ENCODE measurements at regions not wholly inside any gene's neighbourhood (a gene's known extent, or its start where the extent isn't known, plus 50 kb on each side); places are given as distances from the start of the nearest gene placed in this dataset.
"Not testable (repeated sequence)": the region's sequence is repeated elsewhere in the genome, so short reads cannot be mapped to it uniquely, and the experiment has no call there.

DNA sequence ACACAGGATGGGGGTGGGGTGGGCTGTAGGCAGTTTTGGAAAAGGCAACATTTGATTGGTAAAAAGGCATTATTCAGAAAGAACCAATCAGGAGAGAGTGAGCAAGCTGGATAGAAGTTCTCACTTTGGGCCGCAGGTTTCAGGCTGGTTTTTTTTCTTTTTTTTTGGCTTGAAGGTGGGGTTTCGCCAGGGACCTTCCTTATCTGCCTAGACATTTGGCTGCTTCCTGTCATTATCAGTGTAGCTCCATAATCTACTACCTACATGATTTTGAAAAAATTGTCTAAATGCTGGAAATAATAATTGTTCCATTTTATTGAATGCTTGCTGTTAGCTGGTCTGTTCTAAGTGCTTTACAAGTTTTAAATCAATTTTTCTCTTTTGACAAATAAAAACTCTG lies 649.0 kb downstream of the TMTC2 start:
- DNase-seq (ENCODE audit: low read depth in 4 of 4, low spot score in 3 of 4): no peak

DNA sequence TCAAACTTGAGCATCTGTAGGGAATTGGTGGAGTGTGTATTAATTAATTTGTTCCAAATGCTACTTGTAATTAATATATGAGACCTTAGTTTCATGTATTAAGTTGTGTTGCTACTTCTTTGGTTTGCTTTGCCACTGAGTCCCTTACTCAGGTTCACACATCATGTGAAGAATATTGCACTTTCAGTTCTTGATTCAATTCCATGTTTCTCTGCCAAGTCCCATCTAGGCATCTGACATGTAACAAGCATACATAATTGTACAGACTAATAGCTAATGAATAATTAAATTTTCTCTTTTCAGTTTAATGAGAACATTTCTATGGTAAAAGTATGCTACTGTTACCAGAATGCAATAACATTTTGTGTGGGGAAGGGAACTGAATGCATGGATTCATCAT lies 640.0 kb downstream of the TMTC2 start:
- DNase-seq (ENCODE audit: low read depth in 4 of 4, low spot score in 3 of 4): no peak

DNA sequence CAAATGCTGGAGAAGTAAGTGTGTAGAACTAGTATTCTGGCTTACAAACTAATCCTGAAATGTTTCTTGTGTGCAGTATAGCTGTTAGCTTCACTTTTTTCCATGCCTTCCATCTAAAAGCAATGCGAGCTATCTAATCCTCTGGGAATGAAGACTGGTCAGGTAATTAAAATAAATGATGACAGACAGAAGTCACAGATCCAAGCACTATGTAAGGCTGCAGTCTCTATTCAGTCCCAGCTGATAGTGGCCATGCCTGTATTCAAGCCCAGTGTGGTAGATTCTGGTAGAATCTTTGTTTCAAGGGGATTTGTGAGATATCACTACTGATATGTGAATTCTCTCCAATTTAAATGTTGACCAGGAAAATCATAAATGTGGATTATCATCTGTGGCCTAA lies 637.2 kb downstream of the TMTC2 start:
- no peak for DNase-seq (ENCODE audit: low read depth in 4 of 4, low spot score in 3 of 4)

DNA sequence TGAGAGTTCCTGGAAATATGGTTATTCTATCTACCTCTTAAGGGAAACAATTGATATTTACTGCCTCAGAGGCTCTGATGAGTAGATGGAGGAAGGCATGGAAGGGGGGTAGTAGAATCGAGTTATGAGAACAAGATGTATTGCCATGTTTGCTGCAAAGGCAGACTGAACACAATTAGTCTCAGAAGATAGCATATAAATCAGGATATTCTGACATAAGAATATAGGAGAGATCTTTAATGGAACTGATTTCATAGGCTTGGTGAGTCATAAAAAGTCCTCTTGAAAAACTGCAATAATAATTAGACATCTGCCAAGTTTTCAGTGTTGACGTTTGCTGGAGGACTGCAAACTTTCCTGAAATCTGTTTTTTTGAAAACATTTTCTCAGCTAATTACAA lies 636.1 kb downstream of the TMTC2 start:
- DNase-seq (ENCODE audit: low read depth in 4 of 4, low spot score in 3 of 4): no peak

DNA sequence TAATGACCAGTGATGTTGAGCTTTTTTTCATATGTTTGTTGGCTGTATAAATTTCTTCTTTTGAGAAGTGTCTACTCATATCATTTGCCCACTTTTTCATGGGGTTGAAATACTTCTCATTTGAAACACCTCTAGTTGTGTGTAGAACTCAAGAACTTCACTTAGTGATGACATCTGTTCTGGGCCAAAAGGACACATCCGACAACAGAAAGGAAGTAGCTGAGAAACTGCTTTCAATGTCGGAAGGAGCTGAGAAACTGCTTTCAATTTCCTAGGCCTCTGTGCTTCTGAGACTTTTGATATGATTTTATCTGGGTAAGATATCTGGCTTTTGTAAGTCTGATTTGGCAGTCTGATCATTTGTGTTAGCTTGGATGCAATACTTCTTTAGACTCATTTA lies 635.3 kb downstream of the TMTC2 start:
- no peak for DNase-seq (ENCODE audit: low read depth in 4 of 4, low spot score in 3 of 4)

DNA sequence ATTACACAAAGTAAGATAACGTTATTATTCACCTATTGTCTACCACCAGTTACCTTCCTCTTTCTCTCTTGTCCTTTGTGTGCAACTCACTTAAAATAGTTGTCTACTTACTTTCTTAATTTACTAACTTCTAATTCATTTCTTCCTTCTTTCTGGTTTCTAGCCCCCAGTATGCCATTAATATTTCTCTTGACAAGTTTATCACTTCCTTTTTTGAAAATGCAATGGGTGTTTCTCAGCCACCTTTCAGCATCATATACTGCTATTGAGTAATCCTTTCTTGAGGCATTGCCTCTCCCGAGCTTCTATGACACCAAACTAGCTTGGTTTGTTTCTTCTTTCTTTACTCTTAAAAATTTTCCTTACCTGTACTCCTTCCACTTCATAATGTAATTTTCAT lies 633.6 kb downstream of the TMTC2 start:
- no peak for DNase-seq (ENCODE audit: low read depth in 4 of 4, low spot score in 3 of 4)

DNA sequence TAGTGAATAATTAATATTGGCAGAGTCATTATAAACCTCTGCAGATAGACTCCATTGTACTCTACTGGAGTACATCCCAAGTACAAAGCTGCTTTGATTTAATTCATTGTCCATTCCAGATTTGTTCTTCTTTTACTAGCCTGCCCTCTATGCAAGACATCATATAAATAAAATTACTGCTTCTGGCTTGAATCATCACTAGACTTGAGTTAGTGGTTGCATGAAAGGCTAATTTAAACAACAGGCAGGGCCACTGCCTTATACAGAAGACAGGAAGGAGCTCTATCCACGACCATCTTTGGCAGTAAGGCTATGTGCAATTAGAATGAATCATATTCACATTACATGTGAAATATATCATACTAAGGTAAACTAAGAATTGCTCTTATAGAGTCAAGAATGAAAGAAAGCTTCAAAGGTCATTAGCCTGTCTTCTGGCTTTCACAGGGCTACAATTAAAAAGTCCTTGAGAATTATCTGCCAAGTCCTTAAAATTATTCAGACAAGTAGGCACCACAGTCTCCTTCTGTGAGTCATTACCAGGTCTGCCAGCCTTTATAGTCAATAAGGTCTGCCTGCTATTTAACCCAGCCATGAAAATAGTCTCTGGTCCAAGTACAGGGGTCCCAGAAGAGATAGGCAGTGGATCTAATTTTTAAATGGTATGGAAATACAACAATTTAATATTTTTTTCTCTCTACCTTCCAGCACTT lies 631.8 kb downstream of the TMTC2 start:
- no peak for DNase-seq (ENCODE audit: low read depth in 4 of 4, low spot score in 3 of 4)

DNA sequence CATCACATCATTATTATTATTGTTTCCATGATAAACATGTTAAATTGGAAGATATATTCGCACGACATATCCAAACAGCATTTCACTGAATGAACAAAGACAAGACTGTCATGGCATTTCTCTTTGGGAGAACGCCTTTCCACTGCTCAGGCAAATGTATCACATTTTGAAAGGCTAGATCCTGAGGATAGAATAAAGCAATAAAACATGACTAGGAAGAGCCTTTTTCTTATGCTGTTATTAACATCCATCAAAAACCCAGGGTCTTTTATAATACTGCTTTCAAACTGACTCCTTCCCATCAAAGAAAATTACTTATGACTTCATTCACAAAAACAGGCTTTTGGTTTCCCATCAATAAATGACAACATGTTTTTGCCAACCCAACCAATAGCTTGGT lies 630.9 kb downstream of the TMTC2 start:
- no peak for DNase-seq (ENCODE audit: low read depth in 4 of 4, low spot score in 3 of 4)

DNA sequence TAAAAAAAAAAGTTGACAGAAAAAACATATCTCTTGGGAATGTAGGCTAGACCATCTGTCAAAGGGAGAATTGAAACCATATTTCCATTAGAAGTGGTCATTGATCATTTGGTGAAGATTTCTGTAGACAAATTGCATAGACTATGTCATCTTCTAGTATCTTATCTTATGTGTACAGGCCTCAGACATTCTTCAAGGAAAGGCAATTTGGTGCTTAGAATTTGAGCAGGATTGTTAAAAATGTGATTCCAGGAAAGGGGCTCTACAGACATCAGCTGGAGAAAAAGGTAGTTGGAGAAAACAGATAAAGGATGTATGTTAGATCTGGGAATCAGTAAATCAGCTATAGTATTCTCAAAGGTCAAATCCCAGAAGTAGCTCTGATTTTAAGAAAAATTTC lies 627.1 kb downstream of the TMTC2 start:
- DNase-seq (ENCODE audit: low read depth in 4 of 4, low spot score in 3 of 4): no peak

DNA sequence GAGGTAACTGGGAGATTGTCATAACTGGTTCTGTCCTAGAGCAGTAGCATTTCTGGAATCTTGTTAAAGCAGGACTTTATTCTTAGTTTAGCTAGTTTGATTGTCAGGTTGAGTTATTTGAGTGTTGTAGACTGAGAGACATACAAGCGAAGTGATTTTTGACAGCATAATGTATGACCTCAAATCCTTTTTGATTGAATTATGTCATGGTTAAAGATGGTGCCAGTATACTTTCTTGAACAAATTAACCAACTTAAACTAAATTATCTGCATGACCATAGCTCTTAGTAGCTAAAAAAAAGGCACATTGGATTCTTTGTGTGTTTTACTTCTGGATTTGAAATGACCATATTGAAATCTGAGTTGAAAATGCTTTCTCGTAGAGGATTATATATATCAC lies 626.6 kb downstream of the TMTC2 start:
- DNase-seq (ENCODE audit: low read depth in 4 of 4, low spot score in 3 of 4): no peak

DNA sequence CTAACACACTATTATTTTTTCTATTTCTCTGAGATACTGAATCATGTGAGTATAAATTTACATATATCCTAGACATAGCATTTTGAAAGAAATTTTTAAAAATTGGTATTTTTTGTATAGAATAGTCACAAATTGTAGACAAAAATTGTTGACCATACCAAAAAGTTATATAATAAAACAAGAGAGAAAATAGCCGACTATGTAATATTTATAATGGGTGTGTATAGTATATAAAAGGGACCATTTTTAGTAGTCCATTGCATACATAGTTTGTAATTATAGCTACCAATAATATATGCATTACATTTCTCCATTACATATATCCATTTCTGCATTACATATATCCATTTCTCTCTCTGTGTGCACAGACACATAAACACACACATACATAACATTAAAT lies 590.2 kb downstream of the TMTC2 start:
- no peak for DNase-seq (ENCODE audit: low read depth in 4 of 4, low spot score in 3 of 4)

DNA sequence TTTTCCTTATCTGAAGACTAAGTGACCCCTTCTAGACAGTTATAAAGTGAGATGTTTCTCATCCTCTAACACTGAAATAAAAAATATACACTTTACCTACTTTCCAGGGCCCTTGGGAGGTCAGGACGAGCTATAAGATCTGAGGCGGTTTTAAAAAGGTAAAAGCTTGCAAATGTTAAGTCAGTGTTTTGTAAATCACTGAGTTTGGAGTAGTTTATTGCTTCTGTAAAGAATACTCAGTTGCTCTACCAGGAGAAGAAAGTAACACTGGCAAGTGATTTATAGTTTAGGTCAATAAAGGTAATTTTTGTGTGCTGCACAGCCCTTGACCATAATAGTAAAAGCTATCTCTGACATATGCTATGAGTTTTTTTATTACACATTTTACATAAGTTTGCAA lies 584.5 kb downstream of the TMTC2 start:
- peak in 1 of 4 donors; percentile 17 for DNase-seq (ENCODE audit: low read depth in 4 of 4, low spot score in 3 of 4)

DNA sequence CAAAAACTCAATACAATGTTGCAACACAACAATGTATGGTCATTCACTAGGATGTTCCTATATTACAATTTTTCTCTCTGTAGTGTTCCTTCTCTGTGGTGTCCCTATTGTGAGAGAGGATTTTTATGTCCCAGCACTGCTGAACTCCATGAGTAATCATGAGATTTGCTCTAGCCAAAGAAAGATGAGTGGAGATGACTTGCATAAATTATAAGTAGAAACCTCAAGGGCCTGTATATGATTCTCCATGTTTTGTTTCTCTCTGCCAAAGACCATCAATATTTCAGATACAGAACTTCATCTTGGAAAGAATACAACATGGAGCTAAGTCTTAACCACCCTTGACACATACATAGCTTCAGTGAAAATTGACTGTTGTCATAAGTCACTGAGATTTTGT lies 579.1 kb downstream of the TMTC2 start:
- DNase-seq (ENCODE audit: low read depth in 4 of 4, low spot score in 3 of 4): no peak

DNA sequence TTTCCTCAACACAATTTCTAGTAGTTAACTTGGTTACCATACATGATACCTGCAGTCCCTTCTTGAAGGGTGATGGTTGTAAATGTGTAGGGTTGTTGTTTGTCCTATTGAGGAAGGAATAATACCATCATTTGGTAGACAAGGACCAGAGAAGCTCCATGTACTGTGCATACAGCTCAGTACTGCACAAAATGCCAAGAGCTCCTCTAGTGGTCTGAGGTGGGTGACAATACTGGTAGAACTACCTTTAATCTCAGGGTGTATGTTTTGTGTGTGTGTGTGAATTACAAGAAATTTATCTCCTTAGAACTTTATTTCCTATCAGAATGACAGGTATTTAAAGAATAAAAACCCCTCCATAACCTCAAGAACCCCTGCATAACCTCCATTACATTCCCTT lies 575.3 kb downstream of the TMTC2 start:
- no peak for DNase-seq (ENCODE audit: low read depth in 4 of 4, low spot score in 3 of 4)

DNA sequence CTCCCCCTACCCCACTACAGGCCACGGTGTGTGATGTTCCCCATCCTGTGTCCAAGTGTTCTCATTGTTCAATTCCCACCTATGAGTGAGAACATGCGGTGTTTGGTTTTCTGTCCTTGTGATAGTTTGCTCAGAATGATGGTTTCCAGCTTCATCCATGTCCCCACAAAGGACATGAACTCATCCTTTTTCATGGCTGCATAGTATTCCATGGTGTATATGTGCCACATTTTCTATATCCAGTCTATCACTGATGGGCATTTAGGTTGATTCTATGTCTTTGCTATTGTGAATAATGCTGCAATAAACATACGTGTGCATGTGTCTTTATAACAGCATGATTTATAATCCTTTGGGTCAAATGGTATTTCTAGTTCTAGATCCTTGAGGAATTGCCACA lies 573.4 kb downstream of the TMTC2 start:
- DNase-seq (ENCODE audit: low read depth in 4 of 4, low spot score in 3 of 4): not testable (repeated sequence)

DNA sequence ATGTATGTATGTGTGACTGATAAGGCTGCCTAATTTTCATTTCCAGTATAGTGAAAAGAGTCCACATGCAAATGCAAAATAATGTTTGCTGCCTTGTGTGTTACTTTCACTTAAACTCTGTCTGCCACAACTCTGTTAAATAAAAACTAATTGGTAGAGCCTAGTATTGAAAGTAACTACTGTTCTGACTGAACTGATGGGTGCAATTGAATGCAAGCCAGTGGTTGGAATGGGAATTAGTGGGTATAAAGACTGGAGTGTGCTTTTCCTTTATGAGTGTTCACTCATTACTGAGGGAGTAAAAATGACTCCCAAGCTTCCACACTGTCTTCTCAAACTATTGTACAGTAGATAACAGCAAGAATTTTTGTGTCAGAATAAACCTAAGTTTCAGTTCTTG lies 571.0 kb downstream of the TMTC2 start:
- DNase-seq (ENCODE audit: low read depth in 4 of 4, low spot score in 3 of 4): no peak

DNA sequence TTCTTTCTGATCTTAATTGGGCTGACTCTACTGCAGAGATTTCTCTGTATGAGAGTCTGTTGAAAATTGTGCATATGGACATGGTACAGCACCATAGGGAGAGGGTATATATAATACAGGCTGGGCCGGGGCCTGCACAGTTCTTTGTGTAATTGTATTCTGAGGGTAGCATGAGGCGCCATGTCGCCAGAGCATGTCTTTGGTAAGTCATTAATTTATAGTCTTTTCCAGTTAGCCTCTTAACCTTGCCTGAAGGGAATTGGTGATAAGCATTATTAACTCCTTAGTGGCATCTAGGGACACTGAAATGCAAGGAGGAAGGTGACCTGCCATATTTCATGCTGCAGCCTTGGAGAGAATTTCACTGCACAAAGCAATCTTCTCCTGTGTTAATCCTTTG lies 569.9 kb downstream of the TMTC2 start:
- no peak for DNase-seq (ENCODE audit: low read depth in 4 of 4, low spot score in 3 of 4)

DNA sequence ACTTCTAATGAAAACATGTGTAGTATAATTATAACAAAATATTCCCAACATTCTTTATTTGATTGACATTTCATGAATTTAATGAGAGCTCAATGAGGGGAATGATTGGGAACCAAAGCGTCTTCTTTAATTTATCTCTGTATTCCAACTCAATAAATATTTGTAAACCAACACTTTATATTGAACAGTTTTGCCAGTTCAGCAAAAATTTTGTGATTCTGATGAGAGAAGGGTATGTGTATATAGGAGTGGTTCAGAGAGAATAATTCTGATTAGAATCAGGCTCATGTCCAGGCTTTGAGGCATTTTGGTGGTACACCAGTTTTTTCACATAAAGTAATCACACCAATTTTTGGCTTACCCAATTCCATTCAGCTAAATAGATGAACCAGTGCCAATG lies 564.2 kb downstream of the TMTC2 start:
- no peak for DNase-seq (ENCODE audit: low read depth in 4 of 4, low spot score in 3 of 4)

DNA sequence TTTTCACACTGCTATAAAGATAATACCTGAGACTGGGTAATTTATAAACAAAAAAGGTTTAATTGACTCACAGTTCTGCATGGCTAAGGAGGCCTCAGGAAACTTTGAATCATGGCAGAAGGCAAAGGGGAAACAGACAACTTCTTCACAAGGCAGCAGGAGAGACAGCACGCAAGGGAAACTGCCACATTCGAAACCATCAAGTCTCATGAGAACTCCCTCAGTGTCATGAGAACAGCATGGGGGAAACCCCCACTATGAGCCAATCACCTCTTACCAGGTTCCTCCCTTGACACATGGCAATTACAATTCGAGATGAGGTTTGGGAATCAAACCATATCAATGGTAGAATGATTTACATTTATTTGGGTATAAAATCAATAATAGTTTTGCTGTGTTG lies 558.5 kb downstream of the TMTC2 start:
- no peak for DNase-seq (ENCODE audit: low read depth in 4 of 4, low spot score in 3 of 4)

DNA sequence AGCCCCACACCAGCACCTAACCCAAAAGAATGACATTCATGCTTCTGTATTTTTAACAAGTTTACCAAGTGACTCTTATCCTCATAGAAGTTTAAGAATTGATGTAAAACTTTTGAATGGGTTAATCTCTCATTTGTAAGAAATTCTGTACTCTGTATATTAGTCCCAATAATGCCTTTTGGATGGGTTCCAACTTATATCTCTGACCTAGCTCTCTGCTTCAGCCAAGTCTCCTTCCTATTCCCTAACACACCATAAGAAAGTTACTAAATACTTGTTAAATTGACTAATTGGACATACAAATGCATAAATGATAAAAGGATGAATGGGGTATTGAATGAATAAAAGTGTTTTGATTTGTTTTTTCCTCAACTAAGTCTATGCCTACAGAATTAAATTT lies 557.3 kb downstream of the TMTC2 start:
- DNase-seq (ENCODE audit: low read depth in 4 of 4, low spot score in 3 of 4): no peak

DNA sequence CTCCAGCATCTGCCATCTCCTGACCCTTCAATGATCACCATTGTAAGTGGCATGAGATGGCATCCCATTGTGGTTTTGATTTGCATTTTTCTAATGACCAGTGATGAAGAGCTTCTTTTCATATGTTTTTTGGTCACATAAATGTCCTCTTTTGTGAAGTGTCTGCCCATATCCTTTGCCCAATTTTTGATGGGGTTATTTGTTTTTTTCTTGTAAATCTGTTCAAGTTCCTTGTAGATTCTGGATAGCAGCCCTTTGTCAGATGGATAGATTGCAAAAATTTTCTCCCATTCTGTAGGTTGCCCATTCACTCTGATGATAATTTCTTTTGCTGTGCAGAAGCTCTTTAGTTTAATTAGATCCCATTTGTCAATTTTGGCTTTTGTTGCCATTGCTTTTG lies 547.3 kb downstream of the TMTC2 start:
- DNase-seq (ENCODE audit: low read depth in 4 of 4, low spot score in 3 of 4): not testable (repeated sequence)

DNA sequence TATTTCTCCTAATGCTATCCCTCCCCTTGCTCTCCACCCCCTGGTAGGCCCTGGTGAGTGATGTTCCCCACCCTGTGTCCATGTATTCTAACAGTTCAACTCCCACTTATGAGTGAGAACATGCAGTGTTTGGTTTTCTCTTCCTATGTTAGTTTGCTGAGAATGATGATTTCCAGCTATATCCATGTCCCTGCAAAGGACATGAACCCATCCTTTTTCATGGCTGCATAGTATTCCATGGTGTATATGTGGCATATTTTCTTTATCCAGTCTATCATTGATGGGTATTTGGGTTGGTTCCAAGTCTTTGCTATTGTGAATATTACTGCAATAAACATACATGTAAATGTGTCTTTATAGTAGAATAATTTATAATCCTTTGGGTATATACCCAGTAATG lies 540.3 kb downstream of the TMTC2 start:
- DNase-seq (ENCODE audit: low read depth in 4 of 4, low spot score in 3 of 4): not testable (repeated sequence)

DNA sequence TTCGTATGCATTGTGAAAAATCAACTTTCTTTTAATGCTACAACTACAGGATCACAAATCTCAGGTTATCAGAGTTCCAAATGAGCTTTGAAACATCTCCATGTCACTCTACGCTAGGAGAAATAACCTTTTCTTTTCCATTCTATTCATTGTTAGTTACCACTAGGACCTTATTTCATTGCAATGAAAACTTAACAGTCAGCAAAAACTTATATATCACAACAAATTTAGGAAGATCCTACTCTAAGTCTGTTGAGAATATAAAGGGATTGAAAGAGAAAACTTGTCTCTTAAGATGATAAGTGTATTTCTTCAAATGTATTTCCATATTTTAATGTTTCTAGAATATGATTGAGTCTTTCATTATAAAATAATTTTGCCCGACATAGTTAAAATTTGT lies 539.1 kb downstream of the TMTC2 start:
- no peak for DNase-seq (ENCODE audit: low read depth in 4 of 4, low spot score in 3 of 4)
